PC-3 (cell line): ENCODE measurements at regions not wholly inside any gene's neighbourhood (a gene's known extent, or its start where the extent isn't known, plus 50 kb on each side); places are given as distances from the start of the nearest gene placed in this dataset.

Source experiments
- ATAC-seq: fragments of 200-7000 bp; cut with Tn5 transposase; 2 replicates; pipeline ENCODE4 v1.9.1; 2020; ENCODE audit warnings: mild to moderate bottlenecking, moderate library complexity
- BruUV-seq: library from RNA; stranded (reverse); fragments of 400-500 nt; replicated peaks from 2 replicates; lab custom pipeline; 2021; lab: Mats Ljungman, UMichigan
- CTCF ChIA-PET: fragments of 300-600 bp; sonication (Branson Sonifier 250); formaldehyde crosslinking; loops from one replicate; lab custom pipeline; 2022; ENCODE audit warnings: antibody characterized with exemption; lab: Charles Lee
- POLR2A ChIA-PET: fragments of 300-600 bp; sonication (Branson Sonifier 250); formaldehyde crosslinking; loops from one replicate; lab custom pipeline; 2022; ENCODE audit warnings: antibody characterized with exemption; ENCODE audit not compliant: unreplicated experiment; lab: Charles Lee
- DNase-seq: peaks from one replicate; pipeline ENCODE4 v3.0.0-alpha.2; 2015
- H2AFZ ChIP-seq: fragments of 300-600 bp; sonication (generic); 2 replicates; pipeline ENCODE4 v1.6.0; 2016; ENCODE audit warnings: antibody characterized with exemption, low read length
- H3F3A ChIP-seq: fragments of 300-600 bp; sonication (generic); one replicate; pipeline ENCODE4 v1.6.0; 2017; ENCODE audit warnings: antibody characterized with exemption, low read length, control low read depth, mild to moderate bottlenecking; ENCODE audit not compliant: unreplicated experiment
- H3K27ac ChIP-seq: fragments of 300-600 bp; sonication (generic); 2 replicates; pipeline ENCODE4 v1.5.1; 2016; ENCODE audit warnings: mild to moderate bottlenecking, low read length
- H3K27me3 ChIP-seq: fragments of 300-600 bp; sonication (generic); 2 replicates; pipeline ENCODE4 v1.6.1; 2016; ENCODE audit warnings: low read length, mixed read lengths
- H3K36me3 ChIP-seq: fragments of 300-600 bp; sonication (generic); 2 replicates; pipeline ENCODE4 v1.6.1; 2016; ENCODE audit warnings: low read depth, mixed run types, low read length, mixed read lengths
- H3K4me1 ChIP-seq: fragments of 300-600 bp; sonication (generic); 2 replicates; pipeline ENCODE4 v1.5.1; 2016; ENCODE audit warnings: low read length; ENCODE audit not compliant: insufficient read depth
- H3K4me2 ChIP-seq: fragments of 300-600 bp; sonication (generic); 2 replicates; pipeline ENCODE4 v1.6.0; 2016; ENCODE audit warnings: low read length
- H3K4me3 ChIP-seq: fragments of 300-600 bp; sonication (generic); 2 replicates; pipeline ENCODE4 v1.5.1; 2016; ENCODE audit warnings: mild to moderate bottlenecking, low read length, mixed read lengths
- H3K79me2 ChIP-seq: fragments of 300-600 bp; sonication (generic); 2 replicates; pipeline ENCODE4 v1.6.1; 2017; ENCODE audit warnings: low read length, mixed read lengths
- H3K9ac ChIP-seq: fragments of 300-600 bp; sonication (generic); 2 replicates; pipeline ENCODE4 v1.6.0; 2016; ENCODE audit warnings: mild to moderate bottlenecking, low read length
- H3K9me2 ChIP-seq: fragments of 300-600 bp; sonication (generic); replicated peaks from 2 replicates; pipeline ENCODE4 v1.6.1; 2016; ENCODE audit warnings: mixed run types, low read length, mixed read lengths
- H3K9me3 ChIP-seq: fragments of 300-600 bp; sonication (generic); 2 replicates; pipeline ENCODE4 v1.6.1; 2016; ENCODE audit warnings: low read length, mixed read lengths
- H4K20me1 ChIP-seq: fragments of 300-600 bp; sonication (generic); 2 replicates; pipeline ENCODE4 v1.6.1; 2016; ENCODE audit warnings: low read length, mixed read lengths
- CTCF ChIP-seq: fragments of 300-600 bp; sonication (generic); conservative IDR thresholded peaks from 2 replicates; pipeline ENCODE4 v1.5.1; 2017; ENCODE audit warnings: antibody characterized with exemption, low read depth, mild to moderate bottlenecking, low read length
- EZH2 ChIP-seq: fragments of 300-600 bp; sonication (generic); IDR thresholded peaks from one replicate; pipeline ENCODE4 v1.6.1; 2017; ENCODE audit warnings: antibody characterized with exemption, mild to moderate bottlenecking, low read length; ENCODE audit not compliant: unreplicated experiment
- EZH2phosphoT487 ChIP-seq: fragments of 300-600 bp; sonication (generic); IDR thresholded peaks from 2 replicates; pipeline ENCODE4 v1.6.1; 2018; ENCODE audit warnings: mild to moderate bottlenecking, antibody characterized with exemption, low read length, borderline replicate concordance
- intact Hi-C: fragments of 100-400 bp; cut with micrococcal nuclease; formaldehyde crosslinking; loops from 2 replicates; pipeline ENCODE4 v1.9.0; 2023

GRCh38 chr21:35948982-35949381, 111.3 kb downstream of the SETD4 start:
- CTCF ChIA-PET, result no interaction called here
- Histone ChIP-seq H3K9me3 (no peaks in the 10 kb centered on the region), H3K27me3 (no peaks in the 10 kb centered on the region), H3K9ac (no peak overlapping the region), H3K4me1 (peaks cover 6% of the 10 kb centered on the region; the same call in 1 of the 2 replicates), H2AFZ (no peak overlapping the region), H3F3A (no peaks in the 10 kb centered on the region), H3K9me2 (no peaks in the 10 kb centered on the region), H3K79me2 (no peaks in the 10 kb centered on the region), H4K20me1 (no peaks in the 10 kb centered on the region), H3K4me2 (no peak overlapping the region), H3K36me3 (no peaks in the 10 kb centered on the region), H3K27ac (no peak overlapping the region), H3K4me3 (no peak overlapping the region)
- POLR2A ChIA-PET, result no interaction called here
- DNase-seq (no peak), ATAC-seq (no peak)
- intact Hi-C loops, result no loop called here
- BruUV-seq, result no TSS peak
- no peak for TF ChIP-seq EZH2
- TF ChIP-seq CTCF, result no peak
- TF ChIP-seq EZH2phosphoT487, result no peak

GRCh38 chr21:35945089-35945671, 115.1 kb downstream of the SETD4 start:
- intact Hi-C loops, result no loop called here
- Histone ChIP-seq H3K9me3 (no peaks in the 10 kb centered on the region), H4K20me1 (no peaks in the 10 kb centered on the region), H3K9ac (no peak overlapping the region), H3K9me2 (no peaks in the 10 kb centered on the region), H3F3A (no peaks in the 10 kb centered on the region), H3K79me2 (no peaks in the 10 kb centered on the region), H3K4me3 (no peak overlapping the region), H2AFZ (no peak overlapping the region), H3K36me3 (no peaks in the 10 kb centered on the region), H3K27me3 (no peaks in the 10 kb centered on the region), H3K4me1 (no peaks in the 10 kb centered on the region; the same call in 1 of the 2 replicates), H3K4me2 (no peak overlapping the region), H3K27ac (no peak overlapping the region)
- TF ChIP-seq CTCF (no peak), EZH2 (no peak), EZH2phosphoT487 (no peak)
- ChIA-PET POLR2A (no interaction called here), CTCF (no interaction called here)
- ATAC-seq, result no peak
- DNase-seq, result no peak
- BruUV-seq, result no TSS peak

- Histone ChIP-seq H3K27me3 (no peaks in the 10 kb centered on the region), H3K9me2 (no peaks in the 10 kb centered on the region), H2AFZ (no peak overlapping the region), H3K9ac (no peak overlapping the region), H3K4me2 (no peak overlapping the region), H3F3A (no peaks in the 10 kb centered on the region), H3K36me3 (no peaks in the 10 kb centered on the region), H3K9me3 (no peaks in the 10 kb centered on the region), H3K79me2 (no peaks in the 10 kb centered on the region), H4K20me1 (no peaks in the 10 kb centered on the region), H3K27ac (no peak overlapping the region), H3K4me1 (no peaks in the 10 kb centered on the region; the same call in 1 of the 2 replicates), H3K4me3 (no peak overlapping the region)
- intact Hi-C loops, result no loop called here
- TF ChIP-seq CTCF (no peak), EZH2phosphoT487 (no peak), EZH2 (no peak)
- ChIA-PET POLR2A (no interaction called here), CTCF (no interaction called here)
- ATAC-seq, result no peak
- DNase-seq, result no peak
- no TSS peak for BruUV-seq
These were observed 116.6 kb downstream of the SETD4 start for GRCh38 chr21:35943752-35944151.
